HEK293 (cell line): ENCODE measurements at regions not wholly inside any gene's neighbourhood (a gene's known extent, or its start where the extent isn't known, plus 50 kb on each side); places are given as distances from the start of the nearest gene placed in this dataset.

Experiments used
- BCL11A ChIP-seq: fragments of 450-650 bp; formaldehyde crosslinking; IDR thresholded peaks from 2 replicates; pipeline ENCODE4 v1.5.1; 2016; ENCODE audit warnings: low read depth, missing biosample characterization, missing genetic modification characterization
- BCL11B ChIP-seq: fragments of 450-650 bp; formaldehyde crosslinking; IDR thresholded peaks from 2 replicates; pipeline ENCODE4 v1.5.1; 2016; ENCODE audit warnings: low read depth, missing biosample characterization, missing genetic modification characterization
- CTCF ChIP-seq: fragments of 450-650 bp; formaldehyde crosslinking; IDR thresholded peaks from 2 replicates; pipeline ENCODE4 v1.5.1; 2016; ENCODE audit warnings: missing biosample characterization, missing genetic modification characterization
- HOXD13 ChIP-seq: sonication (generic); formaldehyde crosslinking; IDR thresholded peaks from 2 replicates; pipeline ENCODE4 v1.8.0; 2022; ENCODE audit warnings: missing genetic modification reagents, borderline replicate concordance
- KLF16 ChIP-seq: fragments of 450-650 bp; formaldehyde crosslinking; IDR thresholded peaks from 2 replicates; pipeline ENCODE4 v1.5.1; 2017; ENCODE audit warnings: missing biosample characterization, missing genetic modification characterization
- REST ChIP-seq: fragments of 450-650 bp; formaldehyde crosslinking; IDR thresholded peaks from 2 replicates; pipeline ENCODE4 v1.5.1; 2016; ENCODE audit warnings: missing biosample characterization, missing genetic modification characterization
- SP2 ChIP-seq: fragments of 450-650 bp; formaldehyde crosslinking; IDR thresholded peaks from 2 replicates; pipeline ENCODE4 v1.5.1; 2016; ENCODE audit warnings: missing biosample characterization, missing genetic modification characterization
- ZNF26 ChIP-seq: fragments of 450-650 bp; formaldehyde crosslinking; IDR thresholded peaks from 2 replicates; pipeline ENCODE4 v1.5.1; 2016; ENCODE audit warnings: missing biosample characterization, missing genetic modification characterization
- ZNF274 ChIP-seq, 2 experiments: fragments of 200-500 bp in 1 of 2; fragments of 450-650 bp in 1 of 2; sonication (Bioruptor generic) in 1 of 2; formaldehyde crosslinking in 1 of 2; IDR thresholded peaks; 2 replicates each; pipeline versions ENCODE4 v1.5.1 to v1.6.1; 2014 to 2016; ENCODE audit warnings: borderline replicate concordance in 1 of 2, inconsistent platforms in 1 of 2, low read length in 1 of 2, missing biosample characterization in 1 of 2, missing genetic modification characterization in 1 of 2
- ZNF561 ChIP-seq: fragments of 450-650 bp; IDR thresholded peaks from 2 replicates; pipeline ENCODE4 v1.5.1; 2018; ENCODE audit warnings: missing biosample characterization, missing genetic modification characterization, borderline replicate concordance
- ZNF777 ChIP-seq: fragments of 450-650 bp; formaldehyde crosslinking; IDR thresholded peaks from 2 replicates; pipeline ENCODE4 v1.5.1; 2017; ENCODE audit warnings: missing biosample characterization, missing genetic modification characterization, borderline replicate concordance
- ZNF785 ChIP-seq: fragments of 450-650 bp; formaldehyde crosslinking; IDR thresholded peaks from 2 replicates; pipeline ENCODE4 v1.5.1; 2016; ENCODE audit warnings: missing biosample characterization, missing genetic modification characterization
- ZSCAN18 ChIP-seq: fragments of 450-650 bp; formaldehyde crosslinking; IDR thresholded peaks from 2 replicates; pipeline ENCODE4 v1.5.1; 2016; ENCODE audit warnings: missing biosample characterization, missing genetic modification characterization

- TF ChIP-seq CTCF (tag by site-specific recombination): no peak
- TF ChIP-seq ZNF785 (tag by site-specific recombination): no peak
- no peak for TF ChIP-seq ZNF26
- TF ChIP-seq ZNF561 (tag by site-specific recombination): no peak
- TF ChIP-seq ZSCAN18 (tag by site-specific recombination): no peak
- TF ChIP-seq BCL11B (tag by site-specific recombination): no peak
- TF ChIP-seq SP2: no peak
- no peak for TF ChIP-seq ZNF274 (IDR thresholded peaks at IDR 0.05; ENCODE audit: low read length)
- TF ChIP-seq ZNF274 (tag by site-specific recombination; IDR thresholded peaks at IDR 0.05; ENCODE audit: borderline replicate concordance): no peak
- TF ChIP-seq HOXD13: no peak
- no peak for TF ChIP-seq ZNF777 (tag by site-specific recombination)
- TF ChIP-seq KLF16 (tag by site-specific recombination): no peak
- no peak for TF ChIP-seq REST
- TF ChIP-seq BCL11A (tag by site-specific recombination): no peak
These were observed 519.5 kb downstream of the PREX1 start for GRCh38 chr20:48308232-48308781.
